IMR-90 (cell line): ENCODE measurements at regions not wholly inside any gene's neighbourhood (a gene's known extent, or its start where the extent isn't known, plus 50 kb on each side); places are given as distances from the start of the nearest gene placed in this dataset.

ENCODE experiments used
- CEBPB ChIP-seq: IDR thresholded peaks from 2 replicates; pipeline ENCODE4 v1.6.1; 2012; ENCODE audit warnings: low read depth, low read length, improper control_type of control experiment
- POLR2A ChIP-seq: IDR thresholded peaks from 2 replicates; pipeline ENCODE4 v1.6.1; 2012; ENCODE audit warnings: mild to moderate bottlenecking, low read depth, low read length
- RAD21 ChIP-seq: IDR thresholded peaks from 2 replicates; pipeline ENCODE4 v1.6.1; 2012; ENCODE audit warnings: low read length, improper control_type of control experiment
- RCOR1 ChIP-seq: IDR thresholded peaks from 2 replicates; pipeline ENCODE4 v1.6.1; 2012; ENCODE audit warnings: mild to moderate bottlenecking, low read length, improper control_type of control experiment; ENCODE audit not compliant: insufficient replicate concordance
- TF ChIP-seq, protein P1 (sequence below): conservative IDR thresholded peaks from 2 replicates; pipeline ENCODE4 v1.5.1; 2012; ENCODE audit warnings: mild to moderate bottlenecking, low read depth, low read length, improper control_type of control experiment
- TF ChIP-seq, protein P2 (sequence below): fragments of 150-350 bp; IDR thresholded peaks from 2 replicates; pipeline ENCODE4 v1.6.1; 2016; ENCODE audit warnings: low read depth, mild to moderate bottlenecking, low read length, moderate library complexity, borderline replicate concordance

DNA sequence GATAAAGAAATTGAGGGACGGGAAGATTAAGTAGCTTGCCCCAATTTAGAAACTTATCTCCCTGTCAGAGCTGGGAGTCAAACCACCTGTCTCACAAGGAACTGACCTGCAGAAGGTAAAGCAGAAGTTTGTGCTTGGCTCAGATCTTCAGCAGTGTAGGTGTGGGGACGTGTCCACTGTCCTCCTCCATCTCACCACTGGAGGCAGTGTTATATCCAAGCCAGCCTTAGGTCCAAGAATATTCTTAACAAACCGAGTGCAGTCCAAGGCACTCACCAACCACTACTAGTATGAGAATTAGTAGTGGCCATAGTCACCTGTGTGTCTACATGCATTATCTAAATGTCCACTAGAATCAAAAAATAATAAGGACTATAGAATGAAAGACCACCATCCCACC is 86.3 kb upstream of the IRX1 start:
- TF ChIP-seq, protein P1, sequence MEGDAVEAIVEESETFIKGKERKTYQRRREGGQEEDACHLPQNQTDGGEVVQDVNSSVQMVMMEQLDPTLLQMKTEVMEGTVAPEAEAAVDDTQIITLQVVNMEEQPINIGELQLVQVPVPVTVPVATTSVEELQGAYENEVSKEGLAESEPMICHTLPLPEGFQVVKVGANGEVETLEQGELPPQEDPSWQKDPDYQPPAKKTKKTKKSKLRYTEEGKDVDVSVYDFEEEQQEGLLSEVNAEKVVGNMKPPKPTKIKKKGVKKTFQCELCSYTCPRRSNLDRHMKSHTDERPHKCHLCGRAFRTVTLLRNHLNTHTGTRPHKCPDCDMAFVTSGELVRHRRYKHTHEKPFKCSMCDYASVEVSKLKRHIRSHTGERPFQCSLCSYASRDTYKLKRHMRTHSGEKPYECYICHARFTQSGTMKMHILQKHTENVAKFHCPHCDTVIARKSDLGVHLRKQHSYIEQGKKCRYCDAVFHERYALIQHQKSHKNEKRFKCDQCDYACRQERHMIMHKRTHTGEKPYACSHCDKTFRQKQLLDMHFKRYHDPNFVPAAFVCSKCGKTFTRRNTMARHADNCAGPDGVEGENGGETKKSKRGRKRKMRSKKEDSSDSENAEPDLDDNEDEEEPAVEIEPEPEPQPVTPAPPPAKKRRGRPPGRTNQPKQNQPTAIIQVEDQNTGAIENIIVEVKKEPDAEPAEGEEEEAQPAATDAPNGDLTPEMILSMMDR: no peak
- TF ChIP-seq RCOR1: no peak
- TF ChIP-seq POLR2A: no peak
- no peak for TF ChIP-seq RAD21
- TF ChIP-seq, protein P2, sequence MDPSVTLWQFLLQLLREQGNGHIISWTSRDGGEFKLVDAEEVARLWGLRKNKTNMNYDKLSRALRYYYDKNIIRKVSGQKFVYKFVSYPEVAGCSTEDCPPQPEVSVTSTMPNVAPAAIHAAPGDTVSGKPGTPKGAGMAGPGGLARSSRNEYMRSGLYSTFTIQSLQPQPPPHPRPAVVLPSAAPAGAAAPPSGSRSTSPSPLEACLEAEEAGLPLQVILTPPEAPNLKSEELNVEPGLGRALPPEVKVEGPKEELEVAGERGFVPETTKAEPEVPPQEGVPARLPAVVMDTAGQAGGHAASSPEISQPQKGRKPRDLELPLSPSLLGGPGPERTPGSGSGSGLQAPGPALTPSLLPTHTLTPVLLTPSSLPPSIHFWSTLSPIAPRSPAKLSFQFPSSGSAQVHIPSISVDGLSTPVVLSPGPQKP: no peak
- TF ChIP-seq CEBPB: no peak
